ENCODE measurements at regions not wholly inside any gene's neighbourhood (a gene's known extent, or its start where the extent isn't known, plus 50 kb on each side); places are given as distances from the start of the nearest gene placed in this dataset.

GRCh38 chr9:28538132-28538531 is 964.9 kb upstream of the C9orf72 start:
- ATAC-seq, result no peak
- no peak overlapping the region for H3K27ac ChIP-seq
- no peak overlapping the region for H3K4me3 ChIP-seq
- intact Hi-C loops (cut with DNase I), result no loop called here
- no peak for TF ChIP-seq CTCF (IDR thresholded peaks at IDR 0.05)
- H3K36me3 ChIP-seq, result no peaks in the 10 kb centered on the region
- DNase-seq, result no peak
- no peaks in the 10 kb centered on the region for H3K27me3 ChIP-seq
- no peaks in the 10 kb centered on the region for H3K9me3 ChIP-seq
- no peaks in the 10 kb centered on the region for H3K4me1 ChIP-seq

GRCh38 chr9:28539434-28540070 is 966.3 kb upstream of the C9orf72 start:
- no peak for TF ChIP-seq CTCF (IDR thresholded peaks at IDR 0.05)
- no peak overlapping the region for H3K27ac ChIP-seq
- ATAC-seq (no peak), DNase-seq (no peak)
- H3K4me3 ChIP-seq, result no peak overlapping the region
- H3K4me1 ChIP-seq, result no peaks in the 10 kb centered on the region
- H3K9me3 ChIP-seq, result no peaks in the 10 kb centered on the region
- no peaks in the 10 kb centered on the region for H3K27me3 ChIP-seq
- H3K36me3 ChIP-seq, result no peaks in the 10 kb centered on the region
- intact Hi-C loops (cut with DNase I), result no loop called here

- no peaks in the 10 kb centered on the region for H3K36me3 ChIP-seq
- no peak for TF ChIP-seq CTCF (IDR thresholded peaks at IDR 0.05)
- no peak overlapping the region for H3K4me3 ChIP-seq
- intact Hi-C loops (cut with DNase I), result no loop called here
- H3K27me3 ChIP-seq, result no peaks in the 10 kb centered on the region
- no peak for ATAC-seq
- H3K9me3 ChIP-seq, result no peaks in the 10 kb centered on the region
- no peak for DNase-seq
- H3K27ac ChIP-seq, result no peak overlapping the region
- no peaks in the 10 kb centered on the region for H3K4me1 ChIP-seq
These were observed 969.6 kb upstream of the C9orf72 start for GRCh38 chr9:28542928-28543327.

- H3K27me3 ChIP-seq, result no peaks in the 10 kb centered on the region
- no peaks in the 10 kb centered on the region for H3K4me1 ChIP-seq
- ATAC-seq, result no peak
- no peak overlapping the region for H3K27ac ChIP-seq
- intact Hi-C loops (cut with DNase I), result no loop called here
- TF ChIP-seq CTCF (IDR thresholded peaks at IDR 0.05), result no peak
- no peaks in the 10 kb centered on the region for H3K36me3 ChIP-seq
- no peak overlapping the region for H3K4me3 ChIP-seq
- DNase-seq, result no peak
- H3K9me3 ChIP-seq, result peaks cover 0 to 14% of the 10 kb centered on the region in 2 donors
These were observed 974.2 kb upstream of the C9orf72 start for GRCh38 chr9:28547527-28547926.

GRCh38 chr9:28563291-28563934 is 990.1 kb upstream of the C9orf72 start:
- Histone ChIP-seq H3K9me3 (peaks cover 0 to 2% of the 10 kb centered on the region in 2 donors), H3K4me1 (no peaks in the 10 kb centered on the region), H3K4me3 (no peak overlapping the region), H3K27ac (no peak overlapping the region), H3K27me3 (no peaks in the 10 kb centered on the region), H3K36me3 (no peaks in the 10 kb centered on the region)
- DNase-seq (peak in 2 of 4 donors; percentile 1 to 14), ATAC-seq (no peak)
- intact Hi-C loops (cut with DNase I), result no loop called here
- TF ChIP-seq CTCF (IDR thresholded peaks at IDR 0.05), result no peak
